ENCODE measurements at regions not wholly inside any gene's neighbourhood (a gene's known extent, or its start where the extent isn't known, plus 50 kb on each side); places are given as distances from the start of the nearest gene placed in this dataset.

GRCh38 chr2:48165070-48165753 is 149.3 kb upstream of the FOXN2 start:
- TF ChIP-seq CTCF (optimal IDR thresholded peaks at IDR 0.05 in 1 of 3, IDR thresholded peaks at IDR 0.05 in 1 of 3, conservative IDR thresholded peaks at IDR 0.05 in 1 of 3; ENCODE audit: extremely low read depth in 1 of 3, insufficient read depth in 2 of 3, low read length in 3 of 3) (no peak), EZH2 (IDR thresholded peaks at IDR 0.05; ENCODE audit: low read length) (no peak)
